ENCODE measurements at regions not wholly inside any gene's neighbourhood (a gene's known extent, or its start where the extent isn't known, plus 50 kb on each side); places are given as distances from the start of the nearest gene placed in this dataset.

DNA sequence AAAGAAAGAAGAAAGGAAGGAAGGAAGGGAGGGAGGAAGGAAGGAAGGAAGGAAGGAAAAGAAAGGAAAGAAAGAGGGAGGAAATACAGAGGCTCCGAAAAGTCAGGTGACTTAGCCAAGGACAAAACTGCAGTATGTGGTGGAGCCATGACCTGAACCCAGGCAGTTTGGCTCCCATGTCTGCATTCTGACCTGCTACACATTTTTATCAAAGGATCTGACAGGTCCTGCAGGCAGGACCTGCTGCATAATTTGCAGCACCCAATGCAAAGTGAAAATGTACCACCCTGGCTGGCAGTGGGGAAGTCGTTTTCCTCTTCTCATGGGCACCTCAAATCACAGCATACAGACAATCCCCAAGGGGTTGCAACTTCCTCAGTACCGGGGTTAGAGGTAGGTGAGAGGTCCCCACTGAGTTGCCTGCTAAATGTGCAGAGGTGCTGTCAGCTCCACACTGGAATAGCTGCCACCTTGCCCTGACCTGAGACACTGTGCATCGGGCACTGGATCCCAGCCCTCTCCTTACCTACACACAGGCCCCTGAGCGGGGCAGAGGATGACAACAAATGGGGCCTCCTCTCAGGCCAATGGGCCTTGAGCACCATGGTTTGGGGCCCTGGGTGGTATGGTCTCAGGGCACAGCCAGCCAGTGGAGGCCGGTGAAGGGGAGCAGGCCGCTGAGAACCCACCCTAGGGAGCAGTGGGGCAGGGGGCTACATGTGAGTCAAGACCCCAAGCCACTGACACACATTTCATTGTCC lies 175.1 kb downstream of the SHQ1 start:
- Histone ChIP-seq H3K9me1 (replicated peaks; ENCODE audit: control insufficient read depth, extremely low read depth, insufficient read depth, low read length) (no peaks in the 10 kb centered on the region), H3K9ac (replicated peaks; ENCODE audit: extremely low read depth, insufficient read depth, low read length) (no peak overlapping the region), H3K27ac (ENCODE audit: insufficient read depth, low read depth, low read length) (no peak overlapping the region), H3K4me3 (replicated peaks in 1 of 3; ENCODE audit: insufficient read depth in 1 of 3, low read depth in 1 of 3, low read length in 3 of 3) (no peak overlapping the region), H3K36me3 (ENCODE audit: control insufficient read depth in 2 of 2, extremely low read depth in 1 of 2, insufficient read depth in 2 of 2, low read length in 2 of 2) (no peaks in the 10 kb centered on the region), H4K20me1 (replicated peaks; ENCODE audit: control insufficient read depth, extremely low read depth, insufficient read depth, low read length) (no peaks in the 10 kb centered on the region), H2AFZ (ENCODE audit: low read depth, low read length) (no peak overlapping the region), H3K27me3 (ENCODE audit: control insufficient read depth in 2 of 2, insufficient read depth in 2 of 2, low read length in 2 of 2) (no peaks in the 10 kb centered on the region), H3K9me3 (replicated peaks; ENCODE audit: control insufficient read depth, insufficient read depth, low read length) (no peaks in the 10 kb centered on the region), H3K4me1 (ENCODE audit: control insufficient read depth, extremely low read depth, insufficient read depth, low read length) (no peaks in the 10 kb centered on the region), H3K4me2 (ENCODE audit: insufficient read depth, low read length) (no peak overlapping the region), H3K79me2 (ENCODE audit: control insufficient read depth, insufficient read depth, low read length) (no peaks in the 10 kb centered on the region)
- no peak for TF ChIP-seq JUN (IDR thresholded peaks at IDR 0.05; ENCODE audit: borderline replicate concordance, insufficient read depth, insufficient read length, low read depth)
- TF ChIP-seq CTCF (IDR thresholded peaks at IDR 0.05; ENCODE audit: extremely low read depth in 1 of 2, insufficient read depth in 1 of 2, low read depth in 1 of 2, low read length in 2 of 2): no peak
- no peak for TF ChIP-seq MYC (IDR thresholded peaks at IDR 0.05; ENCODE audit: low read depth, low read length)
- no peak for TF ChIP-seq EZH2 (IDR thresholded peaks at IDR 0.05; ENCODE audit: borderline replicate concordance, low read depth, low read length, severe bottlenecking)
- TF ChIP-seq POLR2A (IDR thresholded peaks at IDR 0.05; ENCODE audit: low read depth, low read length): no peak
- no peak for TF ChIP-seq FOS (IDR thresholded peaks at IDR 0.05; ENCODE audit: borderline replicate concordance, insufficient read depth, low read length)
- no peak for TF ChIP-seq POLR2AphosphoS5 (IDR thresholded peaks at IDR 0.05; ENCODE audit: insufficient read depth, low read depth, low read length)
- TF ChIP-seq, protein P1, sequence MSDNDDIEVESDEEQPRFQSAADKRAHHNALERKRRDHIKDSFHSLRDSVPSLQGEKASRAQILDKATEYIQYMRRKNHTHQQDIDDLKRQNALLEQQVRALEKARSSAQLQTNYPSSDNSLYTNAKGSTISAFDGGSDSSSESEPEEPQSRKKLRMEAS (IDR thresholded peaks at IDR 0.05; ENCODE audit: insufficient read depth, insufficient read length): no peak
- no peak for TF ChIP-seq GATA2 (IDR thresholded peaks at IDR 0.05; ENCODE audit: insufficient read depth, insufficient read length, low read depth, low read length)
- ChIA-PET POLR2A (no interaction called here), CTCF (no interaction called here)
- BruUV-seq (replicated peaks): no TSS peak
- dilution Hi-C loops (cut with MboI; ENCODE audit: extremely low pct_ligation_motif_present, low sequenced_read_pairs) (no loop called here), intact Hi-C loops (cut with micrococcal nuclease) (no loop called here)
- DNase-seq (ENCODE audit: low read depth, low spot score) (no peak), FAIRE-seq (no peak)

Measured in endothelial cell of umbilical vein (primary cell).